GM10266 (cell line): ENCODE measurements at regions not wholly inside any gene's neighbourhood (a gene's known extent, or its start where the extent isn't known, plus 50 kb on each side); places are given as distances from the start of the nearest gene placed in this dataset.

ENCODE experiments used
- DNase-seq: peaks from one replicate; pipeline ENCODE4 v3.0.0; 2012; ENCODE audit errors: extremely low spot score
- CTCF ChIP-seq: IDR thresholded peaks from 2 replicates; pipeline ENCODE4 v1.5.1; 2012; ENCODE audit warnings: mild to moderate bottlenecking, low read depth; ENCODE audit not compliant: control insufficient read depth, insufficient read depth; ENCODE audit errors: missing control alignments

GRCh38 chr20:7332169-7332568 lies 564.7 kb downstream of the BMP2 start:
- DNase-seq: no peak
- TF ChIP-seq CTCF: no peak

GRCh38 chr20:7333841-7334240 lies 566.4 kb downstream of the BMP2 start:
- DNase-seq: no peak

GRCh38 chr20:7346026-7346425 lies 578.5 kb downstream of the BMP2 start:
- no peak for TF ChIP-seq CTCF

More at GRCh38 chr20:7333841-7334240, 566.4 kb downstream of the BMP2 start:
- no peak for TF ChIP-seq CTCF

GRCh38 chr20:7346562-7346961 lies 579.1 kb downstream of the BMP2 start:
- TF ChIP-seq CTCF: no peak
- DNase-seq: no peak

More at GRCh38 chr20:7346026-7346425, 578.5 kb downstream of the BMP2 start:
- no peak for DNase-seq

GRCh38 chr20:7347409-7347808 lies 579.9 kb downstream of the BMP2 start:
- no peak for TF ChIP-seq CTCF

GRCh38 chr20:7348253-7348652 lies 580.8 kb downstream of the BMP2 start:
- no peak for DNase-seq
- TF ChIP-seq CTCF: no peak

More at GRCh38 chr20:7347409-7347808, 579.9 kb downstream of the BMP2 start:
- no peak for DNase-seq

GRCh38 chr20:7352165-7352564 lies 584.7 kb downstream of the BMP2 start:
- no peak for TF ChIP-seq CTCF
- DNase-seq: no peak
